Liver (tissue), 8 donors: ENCODE measurements at regions not wholly inside any gene's neighbourhood (a gene's known extent, or its start where the extent isn't known, plus 50 kb on each side); places are given as distances from the start of the nearest gene placed in this dataset.

Source experiments
- DNase-seq: peaks from one replicate; pipeline ENCODE4 v3.0.0-alpha.2; 2017; ENCODE audit warnings: low spot score
- H3K27ac ChIP-seq, 2 donors: one replicate each; pipeline ENCODE4 v1.7.0; 2013; ENCODE audit warnings: inconsistent platforms in 2 of 2, low read length in 2 of 2, control low read depth in 1 of 2, low read depth in 1 of 2, mild to moderate bottlenecking in 1 of 2
- H3K27me3 ChIP-seq, 4 donors: one replicate each; pipeline versions ENCODE4 v1.6.1 to v1.7.0; 2013; ENCODE audit warnings: low read length in 3 of 4, inconsistent platforms in 1 of 4, mild to moderate bottlenecking in 1 of 4, moderate library complexity in 1 of 4; ENCODE audit not compliant: control insufficient read depth in 4 of 4, insufficient read depth in 4 of 4
- H3K36me3 ChIP-seq, 4 donors: one replicate each; pipeline versions ENCODE4 v1.6.1 to v1.7.0; 2013; ENCODE audit warnings: low read length in 3 of 4, mild to moderate bottlenecking in 3 of 4, low read depth in 1 of 4, moderate library complexity in 1 of 4; ENCODE audit not compliant: control insufficient read depth in 4 of 4, insufficient read depth in 3 of 4
- H3K4me1 ChIP-seq, 4 donors: one replicate each; pipeline versions ENCODE4 v1.6.1 to v1.7.0; 2013; ENCODE audit warnings: low read length in 3 of 4, mild to moderate bottlenecking in 3 of 4, moderate library complexity in 1 of 4; ENCODE audit not compliant: control insufficient read depth in 4 of 4, insufficient read depth in 4 of 4
- H3K4me3 ChIP-seq, 3 donors: one replicate each; pipeline versions ENCODE4 v1.6.1 to v1.7.0; 2013; ENCODE audit warnings: low read length in 3 of 3, control low read depth in 1 of 3, low read depth in 1 of 3, mild to moderate bottlenecking in 1 of 3
- H3K9ac ChIP-seq, 2 donors: one replicate each; pipeline ENCODE4 v1.7.0; 2013; ENCODE audit warnings: low read length in 2 of 2, mild to moderate bottlenecking in 2 of 2, moderate library complexity in 2 of 2, control low read depth in 1 of 2, low read depth in 1 of 2
- H3K9me3 ChIP-seq, 4 donors: one replicate each; pipeline versions ENCODE4 v1.6.1 to v1.7.0; 2013; ENCODE audit warnings: low read length in 3 of 4; ENCODE audit not compliant: control insufficient read depth in 4 of 4
- EGR1 ChIP-seq, 2 donors: IDR thresholded peaks; 2 replicates each; pipeline ENCODE4 v1.6.1; 2016 to 2018; ENCODE audit warnings: antibody characterized with exemption in 2 of 2, low read depth in 2 of 2
- FOXA1 ChIP-seq: IDR thresholded peaks from 2 replicates; pipeline ENCODE4 v1.6.1; 2016; ENCODE audit warnings: antibody characterized with exemption
- FOXA2 ChIP-seq: IDR thresholded peaks from 2 replicates; pipeline ENCODE4 v1.6.1; 2016; ENCODE audit warnings: antibody characterized with exemption
- GABPA ChIP-seq, 2 donors: IDR thresholded peaks in 1 of 2; conservative IDR thresholded peaks in 1 of 2; 2 replicates each; pipeline ENCODE4 v1.6.1; 2016; ENCODE audit warnings: antibody characterized with exemption in 2 of 2, mild to moderate bottlenecking in 1 of 2, moderate library complexity in 1 of 2
- HNF4A ChIP-seq, 2 donors: conservative IDR thresholded peaks; 2 replicates each; pipeline ENCODE4 v1.6.1; 2016; ENCODE audit warnings: antibody characterized with exemption in 2 of 2, mild to moderate bottlenecking in 2 of 2
- HNF4G ChIP-seq: IDR thresholded peaks from 2 replicates; pipeline ENCODE4 v1.6.1; 2016; ENCODE audit warnings: antibody characterized with exemption
- JUND ChIP-seq, 2 donors: IDR thresholded peaks; 2 replicates each; pipeline ENCODE4 v1.6.1; 2016; ENCODE audit warnings: antibody characterized with exemption in 2 of 2
- NR2F2 ChIP-seq: IDR thresholded peaks from 2 replicates; pipeline ENCODE4 v1.6.1; 2016; ENCODE audit warnings: antibody characterized with exemption
- RAD21 ChIP-seq, 2 donors: IDR thresholded peaks; 2 replicates each; pipeline ENCODE4 v1.6.1; 2016; ENCODE audit warnings: antibody characterized with exemption in 2 of 2, mild to moderate bottlenecking in 2 of 2
- RXRA ChIP-seq, 2 donors: IDR thresholded peaks; 2 replicates each; pipeline ENCODE4 v1.6.1; 2017 to 2018; ENCODE audit warnings: antibody characterized with exemption in 2 of 2, mild to moderate bottlenecking in 1 of 2
- SP1 ChIP-seq: IDR thresholded peaks from 2 replicates; pipeline ENCODE4 v1.6.1; 2018; ENCODE audit warnings: antibody characterized with exemption, mild to moderate bottlenecking
- TAF1 ChIP-seq: conservative IDR thresholded peaks from 2 replicates; pipeline ENCODE4 v1.6.1; 2016; ENCODE audit warnings: antibody characterized with exemption, mild to moderate bottlenecking
- YY1 ChIP-seq: IDR thresholded peaks from 2 replicates; pipeline ENCODE4 v1.6.1; 2016; ENCODE audit warnings: antibody characterized with exemption, mild to moderate bottlenecking
- WGBS: extraction: QIAGEN DNeasy Blood & Tissue Kit; methylation state at CpG from one replicate; pipeline ENCODE4 v1.1.7; 2013; 5-methylcytosine and 5-hydroxymethylcytosine counted together
- TF ChIP-seq, protein P1 (sequence below): IDR thresholded peaks from 2 replicates; pipeline ENCODE4 v1.6.1; 2016; ENCODE audit warnings: antibody characterized with exemption, mild to moderate bottlenecking
- TF ChIP-seq, protein P2 (sequence below): fragments of 150-350 bp; IDR thresholded peaks from 2 replicates; pipeline ENCODE4 v1.5.1; 2017; ENCODE audit warnings: improper control_type of control experiment, low read depth, low read length; ENCODE audit not compliant: missing input control
- TF ChIP-seq, protein P3 (sequence below): IDR thresholded peaks from 2 replicates; pipeline ENCODE4 v1.6.1; 2016; ENCODE audit warnings: antibody characterized with exemption
- TF ChIP-seq, protein P4 (sequence below): IDR thresholded peaks from 2 replicates; pipeline ENCODE4 v1.6.1; 2016; ENCODE audit warnings: antibody characterized with exemption
- TF ChIP-seq, protein P5 (sequence below): IDR thresholded peaks from 2 replicates; pipeline ENCODE4 v1.6.1; 2016; ENCODE audit warnings: antibody characterized with exemption
- donor health status: healthy.
- donor health status: healthy.
- donor health status: healthy.
- donor health status: healthy.
- donor health status: healthy.

DNA sequence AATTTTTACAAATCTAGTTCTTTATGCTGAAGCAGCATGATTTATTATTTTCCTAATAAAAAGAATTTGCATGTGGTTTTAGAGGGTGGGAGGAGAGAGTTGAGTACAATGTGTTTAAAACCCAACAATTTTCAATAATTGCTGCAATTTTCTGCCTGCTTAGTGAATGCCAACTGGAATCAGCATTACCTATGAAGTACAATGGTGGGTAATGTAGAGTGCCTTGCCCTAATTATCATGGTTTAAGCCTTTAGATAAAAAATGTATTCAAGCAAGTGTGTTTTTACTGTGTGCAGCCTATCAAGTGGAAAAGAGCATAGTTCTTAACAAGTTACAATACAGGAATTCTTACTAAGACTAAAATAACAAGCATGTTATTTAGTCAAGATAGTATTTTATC lies 77.9 kb upstream of the ANKRD50 start:
- no peak overlapping the region for H3K27ac ChIP-seq
- TF ChIP-seq, protein P1, sequence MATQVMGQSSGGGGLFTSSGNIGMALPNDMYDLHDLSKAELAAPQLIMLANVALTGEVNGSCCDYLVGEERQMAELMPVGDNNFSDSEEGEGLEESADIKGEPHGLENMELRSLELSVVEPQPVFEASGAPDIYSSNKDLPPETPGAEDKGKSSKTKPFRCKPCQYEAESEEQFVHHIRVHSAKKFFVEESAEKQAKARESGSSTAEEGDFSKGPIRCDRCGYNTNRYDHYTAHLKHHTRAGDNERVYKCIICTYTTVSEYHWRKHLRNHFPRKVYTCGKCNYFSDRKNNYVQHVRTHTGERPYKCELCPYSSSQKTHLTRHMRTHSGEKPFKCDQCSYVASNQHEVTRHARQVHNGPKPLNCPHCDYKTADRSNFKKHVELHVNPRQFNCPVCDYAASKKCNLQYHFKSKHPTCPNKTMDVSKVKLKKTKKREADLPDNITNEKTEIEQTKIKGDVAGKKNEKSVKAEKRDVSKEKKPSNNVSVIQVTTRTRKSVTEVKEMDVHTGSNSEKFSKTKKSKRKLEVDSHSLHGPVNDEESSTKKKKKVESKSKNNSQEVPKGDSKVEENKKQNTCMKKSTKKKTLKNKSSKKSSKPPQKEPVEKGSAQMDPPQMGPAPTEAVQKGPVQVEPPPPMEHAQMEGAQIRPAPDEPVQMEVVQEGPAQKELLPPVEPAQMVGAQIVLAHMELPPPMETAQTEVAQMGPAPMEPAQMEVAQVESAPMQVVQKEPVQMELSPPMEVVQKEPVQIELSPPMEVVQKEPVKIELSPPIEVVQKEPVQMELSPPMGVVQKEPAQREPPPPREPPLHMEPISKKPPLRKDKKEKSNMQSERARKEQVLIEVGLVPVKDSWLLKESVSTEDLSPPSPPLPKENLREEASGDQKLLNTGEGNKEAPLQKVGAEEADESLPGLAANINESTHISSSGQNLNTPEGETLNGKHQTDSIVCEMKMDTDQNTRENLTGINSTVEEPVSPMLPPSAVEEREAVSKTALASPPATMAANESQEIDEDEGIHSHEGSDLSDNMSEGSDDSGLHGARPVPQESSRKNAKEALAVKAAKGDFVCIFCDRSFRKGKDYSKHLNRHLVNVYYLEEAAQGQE: no peak
- TF ChIP-seq FOXA2 (no peak), EGR1 (IDR thresholded peaks at IDR 0.05; ENCODE audit: low read depth in 2 of 2) (no peak), NR2F2 (no peak), HNF4G (no peak), FOXA1 (no peak), JUND (IDR thresholded peaks at IDR 0.05) (no peak), RXRA (IDR thresholded peaks at IDR 0.05) (no peak), TAF1 (no peak), YY1 (no peak), RAD21 (IDR thresholded peaks at IDR 0.05) (no peak), HNF4A (conservative IDR thresholded peaks at IDR 0.05) (no peak), SP1 (no peak)
- TF ChIP-seq, protein P2, sequence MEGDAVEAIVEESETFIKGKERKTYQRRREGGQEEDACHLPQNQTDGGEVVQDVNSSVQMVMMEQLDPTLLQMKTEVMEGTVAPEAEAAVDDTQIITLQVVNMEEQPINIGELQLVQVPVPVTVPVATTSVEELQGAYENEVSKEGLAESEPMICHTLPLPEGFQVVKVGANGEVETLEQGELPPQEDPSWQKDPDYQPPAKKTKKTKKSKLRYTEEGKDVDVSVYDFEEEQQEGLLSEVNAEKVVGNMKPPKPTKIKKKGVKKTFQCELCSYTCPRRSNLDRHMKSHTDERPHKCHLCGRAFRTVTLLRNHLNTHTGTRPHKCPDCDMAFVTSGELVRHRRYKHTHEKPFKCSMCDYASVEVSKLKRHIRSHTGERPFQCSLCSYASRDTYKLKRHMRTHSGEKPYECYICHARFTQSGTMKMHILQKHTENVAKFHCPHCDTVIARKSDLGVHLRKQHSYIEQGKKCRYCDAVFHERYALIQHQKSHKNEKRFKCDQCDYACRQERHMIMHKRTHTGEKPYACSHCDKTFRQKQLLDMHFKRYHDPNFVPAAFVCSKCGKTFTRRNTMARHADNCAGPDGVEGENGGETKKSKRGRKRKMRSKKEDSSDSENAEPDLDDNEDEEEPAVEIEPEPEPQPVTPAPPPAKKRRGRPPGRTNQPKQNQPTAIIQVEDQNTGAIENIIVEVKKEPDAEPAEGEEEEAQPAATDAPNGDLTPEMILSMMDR: no peak
- TF ChIP-seq, protein P3, sequence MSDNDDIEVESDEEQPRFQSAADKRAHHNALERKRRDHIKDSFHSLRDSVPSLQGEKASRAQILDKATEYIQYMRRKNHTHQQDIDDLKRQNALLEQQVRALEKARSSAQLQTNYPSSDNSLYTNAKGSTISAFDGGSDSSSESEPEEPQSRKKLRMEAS: no peak
- TF ChIP-seq, protein P4, sequence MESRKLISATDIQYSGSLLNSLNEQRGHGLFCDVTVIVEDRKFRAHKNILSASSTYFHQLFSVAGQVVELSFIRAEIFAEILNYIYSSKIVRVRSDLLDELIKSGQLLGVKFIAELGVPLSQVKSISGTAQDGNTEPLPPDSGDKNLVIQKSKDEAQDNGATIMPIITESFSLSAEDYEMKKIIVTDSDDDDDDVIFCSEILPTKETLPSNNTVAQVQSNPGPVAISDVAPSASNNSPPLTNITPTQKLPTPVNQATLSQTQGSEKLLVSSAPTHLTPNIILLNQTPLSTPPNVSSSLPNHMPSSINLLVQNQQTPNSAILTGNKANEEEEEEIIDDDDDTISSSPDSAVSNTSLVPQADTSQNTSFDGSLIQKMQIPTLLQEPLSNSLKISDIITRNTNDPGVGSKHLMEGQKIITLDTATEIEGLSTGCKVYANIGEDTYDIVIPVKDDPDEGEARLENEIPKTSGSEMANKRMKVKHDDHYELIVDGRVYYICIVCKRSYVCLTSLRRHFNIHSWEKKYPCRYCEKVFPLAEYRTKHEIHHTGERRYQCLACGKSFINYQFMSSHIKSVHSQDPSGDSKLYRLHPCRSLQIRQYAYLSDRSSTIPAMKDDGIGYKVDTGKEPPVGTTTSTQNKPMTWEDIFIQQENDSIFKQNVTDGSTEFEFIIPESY: no peak
- no peaks in the 10 kb centered on the region for H3K36me3 ChIP-seq
- H3K27me3 ChIP-seq: no peaks in the 10 kb centered on the region
- no peak overlapping the region for H3K9ac ChIP-seq
- DNase-seq: no peak
- no peaks in the 10 kb centered on the region for H3K9me3 ChIP-seq
- H3K4me3 ChIP-seq: no peak overlapping the region
- no peaks in the 10 kb centered on the region for H3K4me1 ChIP-seq

DNA sequence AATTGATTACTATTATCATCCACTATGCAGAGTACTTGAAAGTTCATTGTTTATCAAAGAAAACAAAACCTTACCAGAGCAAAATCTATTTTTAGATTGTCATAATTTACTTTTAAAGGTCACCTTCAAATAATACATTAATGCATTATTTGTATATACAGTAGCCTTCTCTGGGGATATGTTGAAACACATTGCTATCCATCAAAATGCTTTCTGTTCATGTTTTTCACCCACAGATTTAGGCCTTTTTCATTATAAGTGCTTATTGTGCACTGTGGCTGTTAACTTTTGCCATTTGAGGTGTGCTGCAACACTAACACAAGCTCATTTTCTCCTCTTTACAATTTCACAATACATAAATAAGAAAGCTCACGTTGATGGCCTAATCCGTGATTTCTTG lies 74.1 kb upstream of the ANKRD50 start:
- H3K9ac ChIP-seq: no peak overlapping the region
- no peak for TF ChIP-seq GABPA (IDR thresholded peaks at IDR 0.05 in 1 of 2, conservative IDR thresholded peaks at IDR 0.05 in 1 of 2)
- TF ChIP-seq HNF4G: no peak
- no peak for TF ChIP-seq FOXA1
- TF ChIP-seq, protein P5, sequence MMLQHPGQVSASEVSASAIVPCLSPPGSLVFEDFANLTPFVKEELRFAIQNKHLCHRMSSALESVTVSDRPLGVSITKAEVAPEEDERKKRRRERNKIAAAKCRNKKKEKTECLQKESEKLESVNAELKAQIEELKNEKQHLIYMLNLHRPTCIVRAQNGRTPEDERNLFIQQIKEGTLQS: no peak
- TF ChIP-seq, protein P1: no peak
- TF ChIP-seq, protein P2: no peak
- TF ChIP-seq, protein P3: no peak
- H3K9me3 ChIP-seq: no peaks in the 10 kb centered on the region
- H3K27me3 ChIP-seq: no peaks in the 10 kb centered on the region
- DNase-seq: no peak
- H3K4me1 ChIP-seq: no peaks in the 10 kb centered on the region
- no peak overlapping the region for H3K27ac ChIP-seq
- no peak overlapping the region for H3K4me3 ChIP-seq
- 86% methylated on average over 2 of the region's 2 CpGs for WGBS
- no peaks in the 10 kb centered on the region for H3K36me3 ChIP-seq
